ENCODE measurements at regions not wholly inside any gene's neighbourhood (a gene's known extent, or its start where the extent isn't known, plus 50 kb on each side); places are given as distances from the start of the nearest gene placed in this dataset.

- Histone ChIP-seq H3K4me3 (no peak overlapping the region), H3K27ac (no peak overlapping the region), H3K36me3 (no peaks in the 10 kb centered on the region), H3K9me3 (peaks cover 0 to 10% (median 0%) of the 10 kb centered on the region in 4 donors), H3K4me1 (no peaks in the 10 kb centered on the region), H3K27me3 (no peaks in the 10 kb centered on the region)
- no peak for DNase-seq (ENCODE audit: low spot score in 2 of 2)
- TF ChIP-seq EP300 (IDR thresholded peaks at IDR 0.05), result no peak
- TF ChIP-seq POLR2A (IDR thresholded peaks at IDR 0.05), result no peak
- TF ChIP-seq CTCF (IDR thresholded peaks at IDR 0.05), result no peak
- 62 to 64% methylated on average over 2 of the region's 2 CpGs for WGBS, 2 donors
Measured at GRCh38 chr14:97369901-97370300, 572.7 kb downstream of the VRK1 start.

GRCh38 chr14:97376310-97376709 lies 579.1 kb downstream of the VRK1 start:
- WGBS, 2 donors, result 75 to 84% methylated on average over 3 of the region's 3 CpGs
- Histone ChIP-seq H3K27ac (no peak overlapping the region), H3K4me1 (no peaks in the 10 kb centered on the region), H3K4me3 (no peak overlapping the region), H3K27me3 (no peaks in the 10 kb centered on the region), H3K36me3 (no peaks in the 10 kb centered on the region), H3K9me3 (peaks cover 0 to 7% (median 0%) of the 10 kb centered on the region in 4 donors)
- no peak for TF ChIP-seq POLR2A (IDR thresholded peaks at IDR 0.05)
- no peak for TF ChIP-seq EP300 (IDR thresholded peaks at IDR 0.05)
- TF ChIP-seq CTCF (IDR thresholded peaks at IDR 0.05), result no peak
- DNase-seq (ENCODE audit: low spot score in 2 of 2), result no peak

- H3K9me3 ChIP-seq, result peaks cover 0 to 7% (median 0%) of the 10 kb centered on the region in 4 donors
- WGBS, 2 donors, result 73 to 81% methylated on average over 5 of the region's 5 CpGs
- H3K27ac ChIP-seq, result no peak overlapping the region
- no peak overlapping the region for H3K4me3 ChIP-seq
- TF ChIP-seq CTCF (IDR thresholded peaks at IDR 0.05) (no peak), POLR2A (IDR thresholded peaks at IDR 0.05) (no peak), EP300 (IDR thresholded peaks at IDR 0.05) (no peak)
- no peaks in the 10 kb centered on the region for H3K36me3 ChIP-seq
- H3K27me3 ChIP-seq, result no peaks in the 10 kb centered on the region
- no peak for DNase-seq (ENCODE audit: low spot score in 2 of 2)
- H3K4me1 ChIP-seq, result no peaks in the 10 kb centered on the region
Measured at GRCh38 chr14:97377550-97377949, 580.4 kb downstream of the VRK1 start.

GRCh38 chr14:97379091-97379531 lies 581.9 kb downstream of the VRK1 start:
- Histone ChIP-seq H3K4me1 (no peaks in the 10 kb centered on the region), H3K4me3 (no peak overlapping the region), H3K27ac (no peak overlapping the region), H3K9me3 (peaks cover 0 to 7% (median 0%) of the 10 kb centered on the region in 4 donors), H3K27me3 (no peaks in the 10 kb centered on the region), H3K36me3 (no peaks in the 10 kb centered on the region)
- WGBS, 2 donors, result 43 to 53% methylated on average over 7 of the region's 7 CpGs
- DNase-seq (ENCODE audit: low spot score in 2 of 2), result no peak
- no peak for TF ChIP-seq CTCF (IDR thresholded peaks at IDR 0.05)

- no peak for DNase-seq (ENCODE audit: low spot score in 2 of 2)
- Histone ChIP-seq H3K9me3 (peaks cover 0 to 7% (median 0%) of the 10 kb centered on the region in 4 donors), H3K36me3 (no peaks in the 10 kb centered on the region), H3K27me3 (no peaks in the 10 kb centered on the region), H3K4me3 (no peak overlapping the region), H3K4me1 (no peaks in the 10 kb centered on the region), H3K27ac (no peak overlapping the region)
- TF ChIP-seq EP300 (IDR thresholded peaks at IDR 0.05), result no peak
- TF ChIP-seq POLR2A (IDR thresholded peaks at IDR 0.05), result no peak
- no peak for TF ChIP-seq CTCF (IDR thresholded peaks at IDR 0.05)
- WGBS, 2 donors, result 86 to 88% methylated on average over 7 of the region's 7 CpGs
Measured at GRCh38 chr14:97380539-97380941, 583.4 kb downstream of the VRK1 start.
